ENCODE measurements at regions not wholly inside any gene's neighbourhood (a gene's known extent, or its start where the extent isn't known, plus 50 kb on each side); places are given as distances from the start of the nearest gene placed in this dataset.

- Histone ChIP-seq H3K27ac (ENCODE audit: low read depth) (no peak overlapping the region), H3K4me2 (no peak overlapping the region), H3K36me3 (ENCODE audit: insufficient read depth) (no peaks in the 10 kb centered on the region), H3K4me1 (ENCODE audit: insufficient read depth) (no peaks in the 10 kb centered on the region), H3K9me2 (ENCODE audit: insufficient read depth) (no peaks in the 10 kb centered on the region), H4K20me1 (replicated peaks; ENCODE audit: insufficient read depth) (no peaks in the 10 kb centered on the region), H3K27me3 (ENCODE audit: insufficient read depth) (no peaks in the 10 kb centered on the region), H2AFZ (no peak overlapping the region), H3F3A (replicated peaks; ENCODE audit: low read depth) (no peaks in the 10 kb centered on the region), H3K79me2 (replicated peaks; ENCODE audit: insufficient read depth) (no peaks in the 10 kb centered on the region), H3K4me3 (no peak overlapping the region)
- no peak overlapping the region for H3K27ac Mint-ChIP-seq
- ATAC-seq (no peak), DNase-seq (ENCODE audit: low spot score) (no peak)
- H3K4me1 Mint-ChIP-seq, result no peaks in the 10 kb centered on the region
- H3K36me3 Mint-ChIP-seq (ENCODE audit: low read depth), result no peaks in the 10 kb centered on the region; the same call in 2 of the 3 replicates
- no peak for TF ChIP-seq ZNF114 (CRISPR knock-in tag; IDR thresholded peaks at IDR 0.05)
- TF ChIP-seq CTCF (conservative IDR thresholded peaks at IDR 0.05; ENCODE audit: low read depth in 2 of 2), result no peak
- no peak for TF ChIP-seq ETS1 (IDR thresholded peaks at IDR 0.05)
- TF ChIP-seq STAT1 (IDR thresholded peaks at IDR 0.05; ENCODE audit: unreplicated experiment), result no peak
- TF ChIP-seq CREB1 (CRISPR knock-in tag; IDR thresholded peaks at IDR 0.05; ENCODE audit: low read depth), result no peak
- TF ChIP-seq JUNB (IDR thresholded peaks at IDR 0.05; ENCODE audit: unreplicated experiment), result no peak
- TF ChIP-seq POLR2AphosphoS5 (IDR thresholded peaks at IDR 0.05; ENCODE audit: low read depth), result no peak
- no peak for TF ChIP-seq NANOG (IDR thresholded peaks at IDR 0.05; ENCODE audit: borderline replicate concordance)
- no peak for TF ChIP-seq ZNF331 (CRISPR knock-in tag; IDR thresholded peaks at IDR 0.05; ENCODE audit: low read depth)
- TF ChIP-seq REST (IDR thresholded peaks at IDR 0.05; ENCODE audit: unreplicated experiment), result no peak
- TF ChIP-seq ZNF462 (CRISPR knock-in tag; IDR thresholded peaks at IDR 0.05), result no peak
- H3K4me3 Mint-ChIP-seq, result no peak overlapping the region
- peaks cover 39% of the 10 kb centered on the region for H3K9me3 Mint-ChIP-seq
- H3K27me3 Mint-ChIP-seq (ENCODE audit: insufficient read depth, low read depth, poor library complexity), result peaks cover 16% of the 10 kb centered on the region
These were observed 86.9 kb upstream of the ZNF469 start for GRCh38 chr16:88295671-88296436.
